CD4-positive, alpha-beta T cell treated with Interleukin-12 subunit alpha and Interleukin-12 subunit beta, for 1 hour (primary cell): ENCODE measurements at regions not wholly inside any gene's neighbourhood (a gene's known extent, or its start where the extent isn't known, plus 50 kb on each side); places are given as distances from the start of the nearest gene placed in this dataset.
"Not testable (repeated sequence)": the region's sequence is repeated elsewhere in the genome, so short reads cannot be mapped to it uniquely, and the experiment has no call there.

ENCODE experiments used
- DNase-seq: peaks from one replicate; pipeline ENCODE4 v3.0.0-alpha.2; 2020

GRCh38 chr21:20024741-20025140, 973.5 kb upstream of the NCAM2 start:
- no peak for DNase-seq

DNA sequence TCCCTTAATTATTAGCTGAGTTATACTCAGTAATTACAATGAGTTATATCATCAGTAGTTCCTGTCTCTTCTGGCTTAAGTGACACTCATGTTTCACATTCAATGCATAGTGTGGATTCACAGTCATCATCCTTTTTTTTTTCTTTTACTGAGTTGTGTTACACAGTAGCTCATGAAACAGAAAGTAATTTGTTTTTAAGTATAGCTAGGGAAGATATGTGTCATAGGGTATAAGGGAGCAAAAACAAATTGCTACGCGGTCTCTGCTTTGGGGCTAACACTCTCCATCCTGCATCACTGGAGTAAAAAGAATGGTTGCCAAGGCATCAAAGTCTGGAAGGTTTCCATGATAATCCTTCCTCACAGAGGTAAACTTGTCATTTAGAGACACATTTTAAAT, 971.7 kb upstream of the NCAM2 start:
- no peak for DNase-seq

DNA sequence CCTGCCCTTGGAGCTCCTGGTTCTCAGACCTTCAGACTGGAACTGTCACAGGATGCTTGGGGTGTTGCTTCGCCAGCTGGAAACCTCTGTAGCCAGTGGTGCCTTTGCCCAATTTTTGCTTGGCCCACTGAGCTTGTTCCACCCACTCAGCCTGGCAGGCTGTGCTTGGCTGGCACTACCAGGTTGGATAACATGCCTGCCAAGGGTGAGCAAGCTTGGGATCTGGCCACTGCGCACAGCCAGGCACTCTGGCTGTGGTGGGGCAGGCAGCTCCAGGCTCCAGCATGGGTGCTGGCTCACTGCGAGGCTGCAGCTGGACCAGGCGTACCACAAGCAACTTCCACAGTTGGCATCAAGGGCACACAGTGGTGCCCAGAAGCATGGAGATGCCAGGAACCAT, 967.8 kb upstream of the NCAM2 start:
- DNase-seq: no peak

DNA sequence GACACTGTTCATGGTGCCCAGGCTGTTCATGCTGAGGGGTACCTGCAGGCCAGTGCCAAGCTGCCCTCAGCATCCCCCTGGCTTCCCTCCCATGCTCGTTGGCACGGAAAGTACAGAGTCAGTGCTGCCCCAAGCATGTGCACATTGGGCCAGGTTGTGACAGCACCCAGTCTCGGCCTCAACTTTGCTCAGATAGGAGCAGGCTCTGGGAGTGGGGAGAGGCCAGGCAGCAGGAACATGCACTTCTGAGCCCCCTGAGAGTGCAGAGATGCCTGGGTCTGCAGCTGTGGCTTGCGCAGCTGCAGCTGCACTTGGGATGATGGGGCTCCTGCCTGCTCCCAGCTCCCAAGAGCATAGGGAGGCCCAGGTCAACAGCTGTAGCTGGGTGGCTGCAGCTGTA, 966.4 kb upstream of the NCAM2 start:
- no peak for DNase-seq

DNA sequence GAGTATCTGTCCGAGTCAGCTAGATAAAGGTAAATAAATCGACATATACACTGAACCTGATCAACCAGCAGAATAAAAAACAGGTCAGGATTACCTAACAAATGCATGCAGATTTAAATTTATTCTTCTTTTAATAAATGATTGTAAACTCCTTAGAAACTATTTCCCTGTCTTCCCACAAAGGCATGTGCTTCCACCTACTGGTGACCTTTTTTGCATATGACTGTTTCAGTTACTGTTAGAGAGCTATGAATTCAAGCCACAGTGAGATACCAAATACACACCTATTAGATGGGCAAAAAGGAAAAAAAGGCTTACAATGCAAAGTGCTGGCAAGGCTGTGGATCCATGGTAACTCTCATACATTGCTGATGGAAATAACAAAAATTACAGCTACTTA, 957.4 kb upstream of the NCAM2 start:
- no peak for DNase-seq

DNA sequence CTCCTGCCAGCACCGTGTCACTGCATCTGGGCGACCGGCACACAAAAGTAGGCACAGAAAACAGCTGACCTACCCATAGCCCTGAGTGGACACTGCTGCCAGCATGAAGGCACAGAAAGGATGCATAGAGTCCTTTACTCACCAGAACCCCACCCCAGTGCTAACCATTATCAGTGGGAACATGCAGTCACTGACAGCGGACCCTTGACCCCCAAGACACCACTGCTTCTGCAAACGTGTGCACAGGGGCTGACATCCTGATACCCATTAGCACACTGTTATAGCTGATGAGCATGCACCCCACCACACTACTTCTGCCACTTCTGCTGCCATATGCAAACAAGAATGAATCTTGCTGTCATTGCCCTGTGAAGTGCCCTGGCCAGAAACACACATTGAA, 953.0 kb upstream of the NCAM2 start:
- DNase-seq: no peak

DNA sequence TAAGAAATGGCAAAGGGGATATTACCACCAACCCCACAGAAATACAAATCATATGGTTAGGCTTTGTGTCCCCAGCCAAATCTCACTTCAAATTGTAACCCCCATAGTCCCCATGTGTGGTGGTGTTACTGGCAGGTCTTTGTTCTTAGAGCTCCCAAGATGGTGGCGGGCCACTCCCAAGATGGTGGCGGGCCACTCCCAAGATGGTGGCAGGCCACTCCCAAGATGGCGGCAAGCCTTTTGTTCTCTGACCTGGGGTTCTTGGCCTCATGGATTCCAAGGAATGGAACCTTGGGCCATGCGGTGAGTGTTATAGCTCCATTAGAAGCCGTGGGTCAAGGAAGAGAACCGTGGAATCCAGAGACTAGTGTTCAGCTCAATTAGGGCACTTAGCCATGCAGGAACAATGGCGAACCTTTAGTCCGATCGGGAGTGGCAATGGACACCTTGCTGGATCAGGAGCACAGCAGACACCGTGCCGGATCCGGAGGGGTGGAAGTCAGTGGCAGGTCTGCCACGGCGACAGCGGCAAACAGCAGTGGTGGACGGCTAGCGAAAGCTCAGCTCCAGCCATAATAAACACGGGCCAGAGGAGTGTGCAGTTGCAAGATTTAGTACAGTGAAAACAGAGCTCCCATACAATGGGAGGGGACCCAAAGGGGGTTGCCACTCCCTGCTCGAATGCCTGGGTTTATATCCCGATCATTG, 949.9 kb upstream of the NCAM2 start:
- not testable (repeated sequence) for DNase-seq

DNA sequence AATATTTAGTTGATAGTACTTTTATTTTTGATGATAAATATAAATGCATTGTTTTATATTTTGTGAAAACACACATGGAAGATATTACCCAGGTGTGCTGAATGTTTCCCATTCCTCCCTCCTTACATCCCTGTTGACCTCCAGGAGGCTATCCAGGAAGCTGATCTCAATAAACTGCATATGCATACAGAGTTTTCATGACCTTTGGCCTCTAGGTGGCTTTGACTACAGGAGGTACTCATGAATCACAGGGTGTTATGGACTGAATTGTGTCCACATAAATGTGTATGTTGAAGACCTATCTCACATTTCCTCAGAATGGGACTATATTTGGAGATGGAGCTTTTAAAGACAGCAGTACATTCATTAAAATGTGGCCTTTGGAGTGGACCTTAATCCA, 914.9 kb upstream of the NCAM2 start:
- DNase-seq: no peak

- no peak for DNase-seq
These were observed 914.3 kb upstream of the NCAM2 start for GRCh38 chr21:20083925-20084324.

GRCh38 chr21:20086508-20086907, 911.7 kb upstream of the NCAM2 start:
- DNase-seq: no peak

GRCh38 chr21:20106368-20106767, 891.8 kb upstream of the NCAM2 start:
- DNase-seq: no peak

GRCh38 chr21:20108016-20108415, 890.2 kb upstream of the NCAM2 start:
- no peak for DNase-seq

- no peak for DNase-seq
These were observed 889.2 kb upstream of the NCAM2 start for GRCh38 chr21:20108976-20109540.

DNA sequence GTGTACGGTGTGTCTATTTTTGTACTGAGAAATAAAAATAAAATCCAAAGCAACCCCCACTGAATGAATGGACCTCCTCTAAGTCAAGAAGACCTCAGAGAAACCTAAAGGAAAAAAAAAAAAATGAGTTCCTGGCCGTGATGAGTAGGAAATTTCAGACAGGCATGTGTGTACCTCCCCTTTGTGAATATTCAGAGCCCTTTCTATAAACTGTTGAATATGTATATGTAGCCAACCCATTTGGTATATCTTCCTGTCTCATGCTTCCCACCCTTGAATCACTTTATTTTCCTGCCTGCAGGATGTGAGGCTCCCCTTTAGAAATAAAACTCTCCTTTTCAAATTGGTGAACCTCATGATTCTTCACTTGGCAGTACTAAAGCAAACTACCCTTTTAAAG, 887.8 kb upstream of the NCAM2 start:
- no peak for DNase-seq

- no peak for DNase-seq
These were observed 846.5 kb upstream of the NCAM2 start for GRCh38 chr21:20151741-20152140.

DNA sequence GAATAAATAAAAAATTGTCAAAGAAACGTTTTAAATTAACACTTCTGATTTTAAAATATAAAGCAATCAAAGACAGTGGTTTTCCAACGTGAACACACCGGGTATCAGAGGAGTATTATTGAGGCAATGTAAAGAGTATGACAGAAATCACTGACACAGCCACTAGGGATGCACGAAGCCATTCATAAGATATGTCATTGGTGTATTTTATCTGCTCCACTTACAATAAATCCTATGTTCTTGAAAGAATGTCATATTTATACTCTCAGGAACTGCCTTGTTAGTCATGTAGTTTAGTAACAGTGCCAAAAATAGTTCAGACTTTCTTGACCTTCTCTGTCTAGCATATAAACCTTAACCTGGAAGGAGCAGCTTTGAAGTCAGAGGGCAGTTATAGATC, 835.0 kb upstream of the NCAM2 start:
- no peak for DNase-seq

DNA sequence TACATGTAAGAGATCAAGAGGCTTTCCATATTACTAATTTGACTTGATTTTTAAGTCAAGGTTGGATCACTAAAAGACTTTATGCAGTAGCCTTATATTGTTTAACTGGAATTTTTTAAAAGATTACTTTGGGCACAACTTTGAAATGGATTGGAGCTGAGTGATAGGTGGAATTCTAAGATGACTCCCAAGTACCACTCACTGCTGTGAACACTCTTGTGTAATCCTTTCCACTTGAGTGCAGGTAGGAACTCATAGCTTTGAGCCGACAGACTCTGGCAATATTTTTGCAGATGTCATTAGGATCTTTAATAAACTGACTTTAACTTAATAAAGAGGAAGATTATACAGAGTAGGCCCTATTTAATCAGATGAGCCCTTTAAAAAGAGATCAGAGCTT, 831.1 kb upstream of the NCAM2 start:
- DNase-seq: no peak

DNA sequence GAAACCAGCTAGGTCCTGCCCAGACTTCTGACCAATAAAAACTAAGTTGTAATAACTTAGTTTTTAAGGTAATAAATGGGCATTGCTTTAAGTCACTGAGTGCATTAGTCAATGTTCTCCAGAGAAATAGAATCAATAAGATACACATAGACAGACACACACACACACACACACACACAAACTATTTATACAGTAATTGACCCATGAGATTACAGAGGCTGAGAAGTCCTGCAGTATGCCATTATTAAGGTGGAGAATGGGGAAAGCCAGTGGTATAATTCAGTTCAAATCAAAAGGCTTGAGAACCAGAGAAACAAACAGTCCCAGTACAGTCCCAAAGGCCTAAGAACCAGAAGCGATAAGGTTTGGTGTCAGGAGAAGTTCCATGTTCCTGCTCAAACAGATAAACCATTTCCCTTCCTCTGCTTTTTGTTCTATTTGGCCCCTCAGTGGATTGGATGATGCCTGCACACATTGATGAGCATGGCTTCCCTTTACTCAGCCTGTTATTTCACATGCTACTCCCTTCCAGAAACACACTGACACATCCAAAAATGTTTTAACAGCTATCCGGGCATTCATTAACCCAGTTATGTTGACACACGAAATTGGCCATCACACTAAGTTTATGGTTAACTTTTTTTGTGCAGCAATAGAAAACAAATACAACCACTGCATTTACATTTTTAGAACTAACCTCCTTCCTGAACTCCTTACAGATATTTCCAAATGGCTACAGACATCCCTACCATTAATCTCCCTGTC, 828.2 kb upstream of the NCAM2 start:
- no peak for DNase-seq

DNA sequence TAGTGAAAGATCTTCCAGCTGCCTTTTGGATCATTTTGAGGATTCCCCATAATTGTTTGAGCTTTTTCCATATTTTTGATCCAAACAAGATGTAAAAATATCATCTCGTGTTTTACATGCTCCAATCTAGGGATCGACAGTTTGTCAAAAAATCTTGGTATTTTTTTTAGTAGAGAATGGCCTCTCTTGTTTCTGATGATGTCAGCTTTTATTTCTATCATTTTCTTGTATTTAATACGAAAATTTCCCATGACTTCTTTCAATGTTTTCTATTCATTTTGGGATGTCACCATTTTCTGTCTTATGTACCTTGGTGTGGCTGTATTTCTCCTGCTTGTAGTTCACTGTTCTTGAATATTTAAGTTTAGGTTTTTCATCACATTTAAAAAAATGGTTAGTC, 812.0 kb upstream of the NCAM2 start:
- DNase-seq: no peak

DNA sequence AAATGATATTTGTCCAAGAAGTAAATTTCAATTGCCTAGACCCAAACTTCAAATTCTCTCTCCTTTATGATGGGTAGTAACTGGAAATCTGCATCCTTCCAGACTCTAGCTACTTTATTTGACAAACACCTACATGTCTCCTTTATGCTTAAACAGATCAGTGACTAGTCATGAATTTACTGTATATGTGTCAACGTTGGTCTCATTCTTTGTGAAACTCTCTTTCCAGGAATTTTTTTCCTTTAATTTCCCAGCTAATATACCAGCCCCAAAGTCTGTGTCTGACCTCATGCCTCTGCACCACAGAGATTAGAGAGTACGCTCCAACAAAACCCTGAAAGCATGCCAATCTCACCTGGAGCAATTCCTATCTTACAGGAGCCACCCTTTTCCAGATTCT, 811.2 kb upstream of the NCAM2 start:
- DNase-seq: no peak

- DNase-seq: not testable (repeated sequence)
These were observed 796.9 kb upstream of the NCAM2 start for GRCh38 chr21:20201323-20201722.

- DNase-seq: no peak
These were observed 790.9 kb upstream of the NCAM2 start for GRCh38 chr21:20207335-20207734.

DNA sequence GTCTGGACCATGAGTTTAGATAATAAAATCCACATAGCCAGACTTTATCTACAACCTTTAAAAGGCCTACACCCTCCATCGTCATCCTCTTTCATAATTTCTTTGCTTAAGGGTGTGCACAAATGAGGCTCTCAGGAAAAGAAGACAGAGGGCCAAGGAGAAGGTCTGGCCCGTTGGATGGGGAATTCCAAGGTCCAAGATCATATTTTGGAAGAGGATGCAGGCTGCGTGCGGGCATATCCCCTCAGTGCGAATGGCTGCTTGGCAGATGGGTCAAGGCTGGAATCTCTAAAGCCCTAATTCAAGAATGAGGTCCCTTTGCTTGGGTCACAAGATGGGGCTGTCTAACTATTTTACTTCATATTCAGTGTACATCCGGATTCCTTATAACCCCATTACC, 782.2 kb upstream of the NCAM2 start:
- DNase-seq: no peak

DNA sequence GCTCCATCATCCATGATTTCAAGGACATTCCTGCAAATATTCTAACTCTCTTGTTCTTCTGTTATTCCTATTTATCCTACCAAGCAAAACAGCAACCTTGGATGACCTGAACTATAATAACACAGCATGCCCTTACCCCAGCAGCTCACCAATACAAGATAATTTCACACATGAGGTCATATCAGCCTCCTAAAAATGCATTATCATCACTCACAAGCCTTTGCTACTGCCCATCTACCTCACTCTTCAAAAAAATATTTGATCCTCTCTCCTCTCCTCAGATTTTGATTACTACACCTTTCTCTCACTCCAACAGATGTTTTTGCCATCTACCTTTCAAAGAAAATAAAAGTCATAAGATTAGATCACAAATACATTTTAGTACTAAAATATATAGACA, 777.6 kb upstream of the NCAM2 start:
- no peak for DNase-seq
